Hepatocyte (in vitro differentiated cells): ENCODE measurements at regions not wholly inside any gene's neighbourhood (a gene's known extent, or its start where the extent isn't known, plus 50 kb on each side); places are given as distances from the start of the nearest gene placed in this dataset.

Experiments used
- DNase-seq: peaks from one replicate; pipeline ENCODE4 v3.0.0-alpha.2; 2016; ENCODE audit warnings: low spot score
- H2AFZ ChIP-seq: fragments of 200-600 bp; sonication (generic); 2 replicates; pipeline ENCODE4 v1.6.0; 2016; ENCODE audit warnings: antibody characterized with exemption, mild to moderate bottlenecking
- H3K27ac ChIP-seq: fragments of 200-600 bp; sonication (generic); 2 replicates; pipeline ENCODE4 v1.5.1; 2016; ENCODE audit warnings: mild to moderate bottlenecking
- H3K27me3 ChIP-seq: fragments of 200-600 bp; sonication (generic); 2 replicates; pipeline ENCODE4 v1.6.1; 2016
- H3K36me3 ChIP-seq: fragments of 200-600 bp; sonication (generic); replicated peaks from 2 replicates; pipeline ENCODE4 v1.5.1; 2016; ENCODE audit warnings: low read depth; ENCODE audit not compliant: insufficient read depth
- H3K4me1 ChIP-seq: fragments of 200-600 bp; sonication (generic); 2 replicates; pipeline ENCODE4 v1.5.1; 2016; ENCODE audit warnings: mild to moderate bottlenecking, moderate library complexity; ENCODE audit not compliant: insufficient read depth
- H3K4me2 ChIP-seq: fragments of 200-600 bp; sonication (generic); 2 replicates; pipeline ENCODE4 v1.6.0; 2016
- H3K4me3 ChIP-seq: fragments of 200-600 bp; sonication (generic); 2 replicates; pipeline ENCODE4 v1.5.1; 2016; ENCODE audit warnings: mild to moderate bottlenecking
- H3K79me2 ChIP-seq: fragments of 200-600 bp; sonication (generic); 2 replicates; pipeline ENCODE4 v1.6.0; 2017; ENCODE audit warnings: mild to moderate bottlenecking
- H3K9me2 ChIP-seq: fragments of 200-600 bp; sonication (generic); replicated peaks from 2 replicates; pipeline ENCODE4 v1.6.0; 2017; ENCODE audit warnings: mild to moderate bottlenecking; ENCODE audit not compliant: insufficient read depth
- H3K9me3 ChIP-seq: fragments of 200-600 bp; sonication (generic); 2 replicates; pipeline ENCODE4 v1.5.1; 2016; ENCODE audit warnings: low read depth, mild to moderate bottlenecking
- H4K20me1 ChIP-seq: fragments of 200-600 bp; sonication (generic); 2 replicates; pipeline ENCODE4 v1.6.0; 2016; ENCODE audit warnings: mild to moderate bottlenecking; ENCODE audit not compliant: insufficient read depth, poor library complexity, severe bottlenecking
- EZH2 ChIP-seq: fragments of 200-600 bp; sonication (generic); IDR thresholded peaks from 2 replicates; pipeline ENCODE4 v1.6.1; 2016; ENCODE audit warnings: antibody characterized with exemption, mild to moderate bottlenecking, borderline replicate concordance
- EZH2phosphoT487 ChIP-seq: fragments of 200-600 bp; sonication (generic); IDR thresholded peaks from one replicate; pipeline ENCODE4 v1.6.1; 2018; ENCODE audit warnings: antibody characterized with exemption, mild to moderate bottlenecking, low read depth, moderate library complexity; ENCODE audit not compliant: unreplicated experiment, severe bottlenecking
- WGBS: methylation state at CpG from one replicate; pipeline ENCODE4 v1.1.6; 2016; ENCODE audit warnings: low lambda C conversion rate; ENCODE audit errors: missing lambda C conversion rate; 5-methylcytosine and 5-hydroxymethylcytosine counted together
- TF ChIP-seq, protein P1 (sequence below): fragments of 200-600 bp; sonication (generic); IDR thresholded peaks from 2 replicates; pipeline ENCODE4 v1.5.1; 2016; ENCODE audit warnings: antibody characterized with exemption, mild to moderate bottlenecking; ENCODE audit not compliant: poor library complexity

DNA sequence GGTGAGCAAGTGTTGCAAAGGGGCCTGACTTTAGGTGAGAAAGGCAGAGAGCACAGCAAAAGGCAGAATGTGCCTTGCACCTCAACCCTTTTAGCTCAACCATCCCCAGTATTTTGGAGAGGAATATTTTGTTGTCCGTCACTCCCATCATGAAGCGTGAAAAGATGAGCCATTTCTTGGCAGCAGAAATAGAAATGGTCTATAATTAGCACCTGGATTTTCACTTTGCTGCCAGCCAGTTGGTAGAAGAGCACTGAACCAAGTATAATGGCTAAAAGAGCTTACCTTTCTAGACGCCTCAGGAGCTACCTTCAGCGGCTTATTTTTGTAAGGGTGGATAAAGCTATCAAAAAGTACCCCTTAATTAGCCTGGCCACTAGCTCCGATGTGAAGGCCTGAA, 406.7 kb downstream of the OCA2 start:
- Histone ChIP-seq H3K4me2 (no peak overlapping the region), H3K79me2 (no peaks in the 10 kb centered on the region), H3K4me1 (peaks cover 5% of the 10 kb centered on the region), H3K27me3 (no peaks in the 10 kb centered on the region), H3K36me3 (no peaks in the 10 kb centered on the region), H3K9me2 (no peaks in the 10 kb centered on the region), H4K20me1 (no peaks in the 10 kb centered on the region), H3K4me3 (no peak overlapping the region), H3K27ac (no peak overlapping the region), H2AFZ (no peak overlapping the region), H3K9me3 (no peaks in the 10 kb centered on the region)
- DNase-seq: no peak
- WGBS: 96% methylated on average over 5 of the region's 5 CpGs
- TF ChIP-seq EZH2: no peak
- TF ChIP-seq, protein P1, sequence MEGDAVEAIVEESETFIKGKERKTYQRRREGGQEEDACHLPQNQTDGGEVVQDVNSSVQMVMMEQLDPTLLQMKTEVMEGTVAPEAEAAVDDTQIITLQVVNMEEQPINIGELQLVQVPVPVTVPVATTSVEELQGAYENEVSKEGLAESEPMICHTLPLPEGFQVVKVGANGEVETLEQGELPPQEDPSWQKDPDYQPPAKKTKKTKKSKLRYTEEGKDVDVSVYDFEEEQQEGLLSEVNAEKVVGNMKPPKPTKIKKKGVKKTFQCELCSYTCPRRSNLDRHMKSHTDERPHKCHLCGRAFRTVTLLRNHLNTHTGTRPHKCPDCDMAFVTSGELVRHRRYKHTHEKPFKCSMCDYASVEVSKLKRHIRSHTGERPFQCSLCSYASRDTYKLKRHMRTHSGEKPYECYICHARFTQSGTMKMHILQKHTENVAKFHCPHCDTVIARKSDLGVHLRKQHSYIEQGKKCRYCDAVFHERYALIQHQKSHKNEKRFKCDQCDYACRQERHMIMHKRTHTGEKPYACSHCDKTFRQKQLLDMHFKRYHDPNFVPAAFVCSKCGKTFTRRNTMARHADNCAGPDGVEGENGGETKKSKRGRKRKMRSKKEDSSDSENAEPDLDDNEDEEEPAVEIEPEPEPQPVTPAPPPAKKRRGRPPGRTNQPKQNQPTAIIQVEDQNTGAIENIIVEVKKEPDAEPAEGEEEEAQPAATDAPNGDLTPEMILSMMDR: no peak
- TF ChIP-seq EZH2phosphoT487: no peak

DNA sequence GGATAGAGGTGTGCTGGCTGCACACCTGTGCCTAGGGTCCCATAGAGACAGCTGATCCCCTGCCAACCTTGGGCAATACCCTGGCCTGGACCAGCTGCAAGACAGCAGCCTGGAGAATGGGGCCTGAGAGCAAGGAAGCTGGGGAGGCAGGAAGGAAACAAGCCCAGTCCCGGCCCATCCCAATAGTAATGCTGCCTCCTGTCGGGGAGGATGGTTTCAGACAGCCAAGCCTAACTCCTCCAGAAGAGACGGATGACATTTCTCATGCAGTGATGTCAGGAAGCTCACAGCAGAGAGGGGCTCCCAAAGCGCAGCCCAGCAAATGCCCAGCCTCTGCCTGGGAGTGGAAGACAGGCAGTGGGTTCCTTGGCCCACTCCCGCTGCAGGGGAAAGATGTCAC, 408.8 kb downstream of the OCA2 start:
- Histone ChIP-seq H3K9me2 (no peaks in the 10 kb centered on the region), H4K20me1 (no peaks in the 10 kb centered on the region), H3K9me3 (no peaks in the 10 kb centered on the region), H2AFZ (no peak overlapping the region), H3K27me3 (no peaks in the 10 kb centered on the region), H3K4me1 (peaks cover 10% of the 10 kb centered on the region), H3K27ac (no peak overlapping the region), H3K36me3 (no peaks in the 10 kb centered on the region), H3K79me2 (no peaks in the 10 kb centered on the region), H3K4me3 (no peak overlapping the region), H3K4me2 (no peak overlapping the region)
- 84% methylated on average over 5 of the region's 5 CpGs for WGBS
- TF ChIP-seq EZH2phosphoT487 (no peak), EZH2 (no peak)
- TF ChIP-seq, protein P1: no peak
- no peak for DNase-seq

DNA sequence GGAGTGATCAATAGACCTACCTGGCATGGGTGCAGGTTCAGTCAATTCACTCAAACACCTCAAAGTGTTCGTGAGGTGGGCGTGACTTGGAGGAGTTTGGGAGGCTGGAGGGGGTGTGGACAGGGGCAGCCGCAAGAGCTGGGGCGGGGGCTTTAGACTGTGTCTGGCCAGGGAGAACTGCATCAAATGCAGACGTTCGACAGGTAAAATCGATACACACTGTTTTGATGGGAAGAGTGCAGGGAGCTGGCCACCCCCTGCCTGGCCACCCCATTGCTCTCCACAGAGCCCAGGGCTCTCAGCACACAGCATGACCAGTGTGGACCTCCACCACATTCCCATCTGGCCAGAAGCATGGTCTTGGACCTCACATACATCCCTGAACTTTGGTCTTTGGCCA, 412.1 kb downstream of the OCA2 start:
- H3K36me3 ChIP-seq: no peaks in the 10 kb centered on the region
- TF ChIP-seq, protein P1: no peak
- no peak for TF ChIP-seq EZH2
- TF ChIP-seq EZH2phosphoT487: no peak
- no peak overlapping the region for H2AFZ ChIP-seq
- H3K27me3 ChIP-seq: no peaks in the 10 kb centered on the region
- H3K4me2 ChIP-seq: no peak overlapping the region
- 89% methylated on average over 7 of the region's 7 CpGs for WGBS
- H3K79me2 ChIP-seq: no peaks in the 10 kb centered on the region
- no peak overlapping the region for H3K4me3 ChIP-seq
- no peaks in the 10 kb centered on the region for H4K20me1 ChIP-seq
- peaks cover 6% of the 10 kb centered on the region for H3K4me1 ChIP-seq
- H3K27ac ChIP-seq: no peak overlapping the region
- no peaks in the 10 kb centered on the region for H3K9me3 ChIP-seq
- no peak for DNase-seq
- H3K9me2 ChIP-seq: no peaks in the 10 kb centered on the region

DNA sequence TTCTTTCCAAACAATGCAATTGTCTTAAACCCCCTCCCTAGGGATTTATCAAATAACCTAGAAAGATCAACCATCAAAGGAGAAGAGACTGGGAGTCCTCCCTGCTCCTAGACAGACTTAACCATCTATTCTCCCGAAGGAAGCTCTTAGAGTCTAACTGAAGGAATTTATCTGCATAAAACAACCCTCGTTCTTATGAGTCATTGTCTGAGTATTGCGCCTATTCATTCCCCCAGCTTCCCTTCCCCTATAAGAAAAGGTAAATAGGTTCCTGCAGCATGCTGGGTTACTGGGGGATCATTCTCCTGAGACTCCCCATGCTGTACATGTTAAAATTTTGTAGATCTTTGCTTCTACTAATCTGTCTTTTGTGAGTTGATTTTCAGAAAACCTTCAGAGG, 412.7 kb downstream of the OCA2 start:
- no peak overlapping the region for H3K27ac ChIP-seq
- H3K36me3 ChIP-seq: no peaks in the 10 kb centered on the region
- no peak overlapping the region for H3K4me2 ChIP-seq
- TF ChIP-seq, protein P1: no peak
- TF ChIP-seq EZH2 (no peak), EZH2phosphoT487 (no peak)
- no peak for DNase-seq
- no peak overlapping the region for H3K4me3 ChIP-seq
- H3K9me3 ChIP-seq: no peaks in the 10 kb centered on the region
- no peaks in the 10 kb centered on the region for H3K27me3 ChIP-seq
- no peaks in the 10 kb centered on the region for H3K79me2 ChIP-seq
- H3K4me1 ChIP-seq: peaks cover 6% of the 10 kb centered on the region
- H3K9me2 ChIP-seq: no peaks in the 10 kb centered on the region
- no peaks in the 10 kb centered on the region for H4K20me1 ChIP-seq
- H2AFZ ChIP-seq: no peak overlapping the region
- WGBS: 40% methylated on average over 3 of the region's 3 CpGs
